ENCODE measurements at regions not wholly inside any gene's neighbourhood (a gene's known extent, or its start where the extent isn't known, plus 50 kb on each side); places are given as distances from the start of the nearest gene placed in this dataset.

DNA sequence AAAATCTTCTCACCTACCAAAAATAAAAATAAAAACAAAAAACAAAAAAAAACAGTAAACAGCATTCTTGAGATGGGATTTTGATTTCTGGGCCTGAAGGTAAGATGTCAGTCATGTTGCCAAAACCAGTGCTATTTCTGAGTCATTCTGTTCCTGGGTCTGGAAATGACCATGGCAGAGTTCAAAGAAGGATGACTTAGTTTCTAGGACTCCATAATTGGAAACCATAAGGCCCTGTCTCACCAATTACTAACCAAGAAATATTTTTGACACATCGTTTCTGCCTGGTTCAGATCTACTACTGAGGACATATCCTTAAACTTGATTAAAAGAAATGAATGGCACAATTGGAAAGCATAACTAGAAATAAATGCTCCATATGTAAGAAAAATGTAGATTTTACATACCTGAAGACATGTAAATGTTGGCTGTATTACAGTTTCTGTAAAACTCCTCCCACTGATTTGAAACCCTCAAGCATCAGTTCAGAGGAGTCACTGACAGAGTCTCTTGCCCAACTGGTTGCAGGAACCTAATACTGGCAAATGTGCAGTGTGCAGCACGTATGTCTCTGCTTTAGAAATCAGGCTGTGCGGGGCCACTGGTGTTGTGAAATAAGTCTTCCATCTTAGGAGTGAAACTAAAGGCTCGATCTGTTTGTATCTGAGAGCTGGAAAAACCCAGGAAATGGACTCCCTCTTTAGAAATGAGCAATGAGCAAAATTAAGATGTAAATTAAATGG, 84.8 kb upstream of the EGR2 start:
- no peak for TF ChIP-seq CTCF (conservative IDR thresholded peaks at IDR 0.05)
- no peak for TF ChIP-seq ZFX (IDR thresholded peaks at IDR 0.05)

Data from C4-2B (cell line).